HepG2 (cell line): ENCODE measurements at regions not wholly inside any gene's neighbourhood (a gene's known extent, or its start where the extent isn't known, plus 50 kb on each side); places are given as distances from the start of the nearest gene placed in this dataset.
"Not testable (repeated sequence)": the region's sequence is repeated elsewhere in the genome, so short reads cannot be mapped to it uniquely, and the experiment has no call there.

Experiments
- ATAC-seq: fragments of 200-7000 bp; cut with Tn5 transposase; 3 replicates; pipeline ENCODE4 v1.9.1; 2020; ENCODE audit warnings: mild to moderate bottlenecking, moderate library complexity
- BruUV-seq: library from RNA; stranded (reverse); fragments of 400-500 nt; replicated peaks from 2 replicates; lab custom pipeline; 2021; lab: Mats Ljungman, UMichigan
- CTCF ChIA-PET: fragments of 300-600 bp; formaldehyde crosslinking; extraction: SDS; loops from one replicate; lab custom pipeline; 2021; ENCODE audit warnings: low total read pairs, inconsistent platforms, low intra/inter-chr PET ratio; lab: Yijun Ruan, JAX
- POLR2A ChIA-PET: fragments of 350-600 bp; sonication (Branson Sonifier 250); formaldehyde crosslinking; loops from one replicate; lab custom pipeline; 2020; ENCODE audit warnings: antibody characterized with exemption, inconsistent platforms; lab: Yijun Ruan, JAX
- DNase-seq: peaks from one replicate; pipeline ENCODE4 v3.0.0-alpha.2; 2015; ENCODE audit warnings: low spot score
- FAIRE-seq: peaks from 3 replicates; lab custom pipeline; 2011; peaks lifted over from hg19 to GRCh38; lab: Jason Lieb, UNC
- H2AFZ ChIP-seq: one replicate; pipeline ENCODE4 v1.6.1; 2011; ENCODE audit warnings: low read length, inconsistent platforms
- H3K27ac ChIP-seq: fragments of 300-600 bp; 3 replicates; pipeline ENCODE4 v1.8.0; 2011; ENCODE audit warnings: mixed run types, mild to moderate bottlenecking, mixed read lengths, low read length, inconsistent platforms; ENCODE audit not compliant: insufficient read depth; ENCODE audit errors: extremely low read length
- H3K27me3 ChIP-seq, 2 experiments: fragments of 200-600 bp in 1 of 2; 2 replicates in 1 of 2; 3 replicates in 1 of 2; pipeline versions ENCODE4 v1.6.0 to v1.8.0; 2011; ENCODE audit warnings: low read length in 2 of 2, mild to moderate bottlenecking in 2 of 2, moderate library complexity in 2 of 2, inconsistent platforms in 1 of 2; ENCODE audit not compliant: insufficient read depth in 2 of 2, control insufficient read depth in 1 of 2
- H3K36me3 ChIP-seq, 2 experiments: fragments of 200-600 bp in 1 of 2; replicated peaks in 1 of 2; 2 replicates in 1 of 2; 3 replicates in 1 of 2; pipeline versions ENCODE4 v1.5.1 to v1.8.0; 2011; ENCODE audit warnings: low read length in 2 of 2, inconsistent platforms in 1 of 2; ENCODE audit not compliant: insufficient read depth in 2 of 2, control insufficient read depth in 1 of 2
- H3K4me1 ChIP-seq: 2 replicates; pipeline ENCODE4 v1.5.1; 2012; ENCODE audit warnings: low read length, inconsistent platforms; ENCODE audit not compliant: insufficient read depth
- H3K4me2 ChIP-seq: 2 replicates; pipeline ENCODE4 v1.6.0; 2011; ENCODE audit warnings: low read depth, low read length, inconsistent platforms
- H3K4me3 ChIP-seq, 3 experiments: fragments of 200-600 bp in 1 of 3; sonication (generic), shearing (Covaris generic) in 1 of 3; replicated peaks in 1 of 3; 2 replicates each; pipeline ENCODE4 v1.5.1; 2011 to 2016; ENCODE audit warnings: low read length in 3 of 3, inconsistent platforms in 2 of 3, low read depth in 2 of 3, mild to moderate bottlenecking in 2 of 3, control low read depth in 1 of 3, mixed read lengths in 1 of 3; ENCODE audit not compliant: insufficient read depth in 1 of 3
- H3K79me2 ChIP-seq: one replicate; pipeline ENCODE4 v1.6.1; 2011; ENCODE audit warnings: low read length, inconsistent platforms; ENCODE audit not compliant: insufficient read depth
- H3K9ac ChIP-seq: 2 replicates; pipeline ENCODE4 v1.6.0; 2011; ENCODE audit warnings: mild to moderate bottlenecking, low read depth, low read length, inconsistent platforms; ENCODE audit not compliant: insufficient read depth
- H3K9me3 ChIP-seq: 2 replicates; pipeline ENCODE4 v1.5.1; 2012; ENCODE audit warnings: mild to moderate bottlenecking, low read length
- H4K20me1 ChIP-seq: 2 replicates; pipeline ENCODE4 v1.6.0; 2011; ENCODE audit warnings: inconsistent platforms, mild to moderate bottlenecking, low read length, moderate library complexity; ENCODE audit not compliant: insufficient read depth
- FOSL2 ChIP-seq: sonication (generic); formaldehyde crosslinking; IDR thresholded peaks from 2 replicates; pipeline ENCODE4 v1.4.0; 2020; ENCODE audit warnings: missing genetic modification reagents
- MAFF ChIP-seq: IDR thresholded peaks from 2 replicates; pipeline ENCODE4 v1.6.1; 2011; ENCODE audit warnings: low read depth, low read length, improper control_type of control experiment
- MAFG ChIP-seq: sonication (generic); formaldehyde crosslinking; IDR thresholded peaks from 2 replicates; pipeline ENCODE4 v1.5.1; 2020; ENCODE audit warnings: mild to moderate bottlenecking, missing genetic modification reagents
- MAFK ChIP-seq, 2 experiments: IDR thresholded peaks in 1 of 2; conservative IDR thresholded peaks in 1 of 2; 2 replicates each; pipeline ENCODE4 v1.6.1; 2011; ENCODE audit warnings: improper control_type of control experiment in 2 of 2, low read length in 2 of 2
- NFE2L2 ChIP-seq: fragments of 150-350 bp; IDR thresholded peaks from 2 replicates; pipeline ENCODE4 v1.6.1; 2014; ENCODE audit warnings: low read length
- ZNF350 ChIP-seq: sonication (generic); formaldehyde crosslinking; IDR thresholded peaks from 2 replicates; pipeline ENCODE4 v1.4.0; 2020; ENCODE audit warnings: mild to moderate bottlenecking, low read depth, missing genetic modification reagents, borderline replicate concordance
- WGBS: methylation state at CpG from one replicate; pipeline ENCODE4 v1.1.6; 2017; ENCODE audit warnings: low lambda C conversion rate; 5-methylcytosine and 5-hydroxymethylcytosine counted together
- in situ Hi-C: cut with HindIII; loops from 2 replicates; pipeline ENCODE4 v1.10.0; 2017; ENCODE audit warnings: low pct_unique_long_range_greater_than_20kb; ENCODE audit not compliant: extremely low pct_ligation_motif_present
- intact Hi-C: fragments of 100-400 bp; cut with micrococcal nuclease; formaldehyde crosslinking; loops from one replicate; pipeline ENCODE4 v1.10.0; 2022; ENCODE audit not compliant: unreplicated experiment

- H4K20me1 ChIP-seq, H3K9ac ChIP-seq, H3K4me2 ChIP-seq, intact Hi-C loops, H3K9me3 ChIP-seq, POLR2A ChIA-PET, ATAC-seq, H3K36me3 ChIP-seq, DNase-seq, FAIRE-seq, H3K4me3 ChIP-seq, H3K79me2 ChIP-seq, in situ Hi-C loops, H3K27ac ChIP-seq, H2AFZ ChIP-seq, BruUV-seq, CTCF ChIA-PET: not testable (repeated sequence)
- 0 out of 2 replicates have a peak, but pooled peaks have one; percentile 19 for TF ChIP-seq ZNF350
- 0 out of 2 replicates have a peak, but pooled peaks have one; percentile 9 for TF ChIP-seq FOSL2
- peak; percentile 85 for TF ChIP-seq MAFG (CRISPR knock-in tag)
- TF ChIP-seq MAFK (conservative IDR thresholded peaks at IDR 0.05 in 1 of 2, IDR thresholded peaks at IDR 0.05 in 1 of 2; ENCODE audit: low read length in 2 of 2), result peak; percentile 73 to 94
- TF ChIP-seq MAFF, result peak; percentile 88
- peak; percentile 86 for TF ChIP-seq NFE2L2
- 71% methylated on average over 28 of the region's 33 CpGs for WGBS
- Histone ChIP-seq H3K27me3 (peaks cover 13 to 26% of the 10 kb centered on the region in 2 experiments; a peak in 4 of 5 replicates), H3K4me1 (peaks cover 13% of the 10 kb centered on the region)
Observed at GRCh38 chr16:88332921-88333825, 49.6 kb upstream of the ZNF469 start.
